Astrocyte (in vitro differentiated cells and primary cell): ENCODE measurements at regions not wholly inside any gene's neighbourhood (a gene's known extent, or its start where the extent isn't known, plus 50 kb on each side); places are given as distances from the start of the nearest gene placed in this dataset.

ENCODE experiments used
- EZH2 ChIP-seq: IDR thresholded peaks from 2 replicates; pipeline ENCODE4 v1.6.1; 2012; ENCODE audit warnings: mild to moderate bottlenecking, low read length, inconsistent platforms; ENCODE audit not compliant: insufficient read depth
- TF ChIP-seq, protein P1 (sequence below): IDR thresholded peaks from 2 replicates; pipeline ENCODE4 v1.5.1; 2011; ENCODE audit warnings: low read depth, mild to moderate bottlenecking, inconsistent platforms, low read length, moderate library complexity; ENCODE audit not compliant: insufficient read depth

DNA sequence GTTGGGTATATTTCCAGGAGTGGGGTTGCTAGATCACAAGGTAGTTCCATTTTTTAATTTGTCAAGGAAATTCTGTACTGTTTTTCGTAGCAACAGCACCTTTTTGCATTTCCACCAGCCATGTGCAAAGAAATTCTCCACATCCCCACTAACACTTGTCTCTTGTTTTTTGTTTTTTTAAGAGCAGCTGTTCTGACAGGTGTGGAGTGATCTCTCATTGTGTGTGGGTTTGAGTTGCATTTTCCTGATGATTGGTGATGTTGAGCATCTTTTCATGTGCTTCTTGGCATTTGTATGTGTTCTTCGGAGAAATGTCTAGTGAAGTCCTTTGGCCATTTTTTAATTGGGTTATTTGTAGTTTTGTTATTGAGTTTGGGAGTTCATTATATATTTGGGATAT, 80.3 kb upstream of the PUDP start:
- TF ChIP-seq, protein P1, sequence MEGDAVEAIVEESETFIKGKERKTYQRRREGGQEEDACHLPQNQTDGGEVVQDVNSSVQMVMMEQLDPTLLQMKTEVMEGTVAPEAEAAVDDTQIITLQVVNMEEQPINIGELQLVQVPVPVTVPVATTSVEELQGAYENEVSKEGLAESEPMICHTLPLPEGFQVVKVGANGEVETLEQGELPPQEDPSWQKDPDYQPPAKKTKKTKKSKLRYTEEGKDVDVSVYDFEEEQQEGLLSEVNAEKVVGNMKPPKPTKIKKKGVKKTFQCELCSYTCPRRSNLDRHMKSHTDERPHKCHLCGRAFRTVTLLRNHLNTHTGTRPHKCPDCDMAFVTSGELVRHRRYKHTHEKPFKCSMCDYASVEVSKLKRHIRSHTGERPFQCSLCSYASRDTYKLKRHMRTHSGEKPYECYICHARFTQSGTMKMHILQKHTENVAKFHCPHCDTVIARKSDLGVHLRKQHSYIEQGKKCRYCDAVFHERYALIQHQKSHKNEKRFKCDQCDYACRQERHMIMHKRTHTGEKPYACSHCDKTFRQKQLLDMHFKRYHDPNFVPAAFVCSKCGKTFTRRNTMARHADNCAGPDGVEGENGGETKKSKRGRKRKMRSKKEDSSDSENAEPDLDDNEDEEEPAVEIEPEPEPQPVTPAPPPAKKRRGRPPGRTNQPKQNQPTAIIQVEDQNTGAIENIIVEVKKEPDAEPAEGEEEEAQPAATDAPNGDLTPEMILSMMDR: no peak
- TF ChIP-seq EZH2: no peak
